HG03039 (cell line): ENCODE measurements at regions not wholly inside any gene's neighbourhood (a gene's known extent, or its start where the extent isn't known, plus 50 kb on each side); places are given as distances from the start of the nearest gene placed in this dataset.
"Not testable (repeated sequence)": the region's sequence is repeated elsewhere in the genome, so short reads cannot be mapped to it uniquely, and the experiment has no call there.

Source experiments
- ATAC-seq: cut with Tn5 transposase; IDR thresholded peaks from one replicate; pipeline ENCODE4 v1.9.1; 2021; ENCODE audit warnings: mild to moderate bottlenecking, moderate library complexity; ENCODE audit not compliant: unreplicated experiment

GRCh38 chr4:131723069-131723468 lies 1426.0 kb upstream of the PCDH10 start:
- ATAC-seq: not testable (repeated sequence)

- not testable (repeated sequence) for ATAC-seq
Observed at GRCh38 chr4:131724847-131725246, 1424.2 kb upstream of the PCDH10 start.

- ATAC-seq: not testable (repeated sequence)
Observed at GRCh38 chr4:131725521-131725920, 1423.6 kb upstream of the PCDH10 start.

GRCh38 chr4:131726940-131727339 lies 1422.2 kb upstream of the PCDH10 start:
- not testable (repeated sequence) for ATAC-seq

- not testable (repeated sequence) for ATAC-seq
Observed at GRCh38 chr4:131727418-131727817, 1421.7 kb upstream of the PCDH10 start.

- not testable (repeated sequence) for ATAC-seq
Observed at GRCh38 chr4:131729205-131729604, 1419.9 kb upstream of the PCDH10 start.

GRCh38 chr4:131729716-131730398 lies 1419.2 kb upstream of the PCDH10 start:
- ATAC-seq: not testable (repeated sequence)

GRCh38 chr4:131730574-131730973 lies 1418.5 kb upstream of the PCDH10 start:
- not testable (repeated sequence) for ATAC-seq

GRCh38 chr4:131732034-131732630 lies 1417.0 kb upstream of the PCDH10 start:
- not testable (repeated sequence) for ATAC-seq

GRCh38 chr4:131734321-131734720 lies 1414.8 kb upstream of the PCDH10 start:
- ATAC-seq: not testable (repeated sequence)

GRCh38 chr4:131734851-131735385 lies 1414.2 kb upstream of the PCDH10 start:
- ATAC-seq: not testable (repeated sequence)

GRCh38 chr4:131738991-131739390 lies 1410.1 kb upstream of the PCDH10 start:
- ATAC-seq: not testable (repeated sequence)

GRCh38 chr4:131741836-131742235 lies 1407.3 kb upstream of the PCDH10 start:
- ATAC-seq: not testable (repeated sequence)

GRCh38 chr4:131742536-131743205 lies 1406.4 kb upstream of the PCDH10 start:
- ATAC-seq: not testable (repeated sequence)

- not testable (repeated sequence) for ATAC-seq
Observed at GRCh38 chr4:131743348-131743747, 1405.7 kb upstream of the PCDH10 start.

GRCh38 chr4:131747203-131747602 lies 1401.9 kb upstream of the PCDH10 start:
- not testable (repeated sequence) for ATAC-seq

GRCh38 chr4:131749224-131749623 lies 1399.9 kb upstream of the PCDH10 start:
- not testable (repeated sequence) for ATAC-seq

GRCh38 chr4:131750006-131750405 lies 1399.1 kb upstream of the PCDH10 start:
- not testable (repeated sequence) for ATAC-seq

GRCh38 chr4:131750469-131750868 lies 1398.6 kb upstream of the PCDH10 start:
- ATAC-seq: not testable (repeated sequence)

- not testable (repeated sequence) for ATAC-seq
Observed at GRCh38 chr4:131762234-131762633, 1386.9 kb upstream of the PCDH10 start.

- no peak for ATAC-seq
Observed at GRCh38 chr4:131764730-131765129, 1384.4 kb upstream of the PCDH10 start.
